ENCODE measurements at regions not wholly inside any gene's neighbourhood (a gene's known extent, or its start where the extent isn't known, plus 50 kb on each side); places are given as distances from the start of the nearest gene placed in this dataset.

DNA sequence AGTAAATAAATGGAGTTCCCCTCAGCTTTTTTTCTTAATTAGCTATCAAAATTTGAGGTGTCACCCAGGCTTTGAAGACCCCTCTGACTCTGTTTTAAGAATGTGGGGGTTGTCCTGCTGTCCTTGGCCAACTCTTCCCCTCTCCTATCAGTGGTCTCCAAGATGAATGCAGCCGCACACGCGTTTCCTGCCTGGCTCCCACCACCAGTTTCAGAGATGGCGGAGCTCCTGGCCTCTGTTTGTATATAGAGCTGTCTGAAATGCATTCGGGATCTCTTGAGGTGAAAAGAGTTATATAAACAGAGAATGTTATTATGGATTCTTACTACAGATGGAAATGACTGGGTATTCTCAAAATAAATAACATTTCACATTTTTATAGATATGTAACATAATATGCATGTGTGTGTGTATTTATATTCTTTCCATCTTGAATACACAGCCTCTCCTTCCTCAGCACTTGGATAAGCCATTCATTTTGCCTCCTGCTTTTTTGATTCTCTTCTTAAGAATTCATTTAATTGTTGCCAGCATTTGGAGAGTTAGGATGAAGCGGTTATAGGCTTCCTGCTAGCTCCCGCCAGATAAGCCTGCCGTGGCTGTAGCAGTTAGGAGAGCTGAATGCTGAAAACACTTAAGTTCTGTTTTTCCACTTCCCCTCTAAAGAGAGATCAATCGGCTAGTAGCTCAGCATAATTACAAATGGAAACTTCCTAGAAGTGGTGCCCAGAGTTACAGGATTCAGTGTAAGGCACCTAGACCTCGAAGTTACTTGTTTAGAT lies 659.3 kb upstream of the FANCL start:
- intact Hi-C loops (cut with micrococcal nuclease): no loop called here

DNA sequence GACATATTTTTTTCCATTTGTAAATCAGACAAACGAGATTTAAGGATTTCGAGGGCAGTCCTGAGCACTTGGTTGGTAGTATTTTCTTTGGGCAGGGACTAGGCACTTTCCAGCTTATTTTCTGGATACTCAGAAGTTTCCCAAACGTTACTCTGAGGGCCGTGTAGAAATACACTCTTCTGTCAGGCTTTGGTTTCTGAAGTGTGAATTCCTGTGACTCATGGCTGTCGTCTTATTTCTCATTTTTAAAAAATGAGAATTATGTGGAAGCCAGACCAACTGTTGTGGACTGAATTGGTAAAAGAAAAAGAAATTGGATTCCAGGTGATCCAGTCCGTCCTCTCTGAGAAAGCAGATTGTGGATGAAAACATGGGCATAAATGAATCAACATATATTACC lies 658.6 kb upstream of the FANCL start:
- intact Hi-C loops (cut with micrococcal nuclease): no loop called here

DNA sequence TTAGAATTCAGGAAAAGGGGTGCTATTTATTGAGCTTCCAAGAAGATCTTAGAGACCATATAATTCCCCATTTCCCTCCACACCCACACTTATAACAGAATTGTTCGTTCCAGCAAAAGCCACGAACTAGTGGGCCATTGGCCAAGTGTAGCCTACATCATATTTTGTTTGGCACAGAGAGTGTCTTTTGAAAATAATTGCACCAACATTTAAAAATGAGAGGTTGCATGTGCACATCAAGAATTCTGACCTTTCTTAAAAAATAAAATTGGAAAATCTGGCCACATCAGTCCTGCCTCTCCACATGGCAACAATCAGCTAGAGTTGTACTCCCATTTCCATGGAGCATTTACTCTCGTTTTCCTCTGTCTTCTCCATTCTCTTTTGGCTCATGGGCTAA lies 655.5 kb upstream of the FANCL start:
- intact Hi-C loops (cut with micrococcal nuclease): no loop called here

GRCh38 chr2:58895857-58896256 lies 654.7 kb upstream of the FANCL start:
- intact Hi-C loops (cut with micrococcal nuclease): no loop called here

- intact Hi-C loops (cut with micrococcal nuclease): no loop called here
These were observed 652.7 kb upstream of the FANCL start for GRCh38 chr2:58893656-58894351.

DNA sequence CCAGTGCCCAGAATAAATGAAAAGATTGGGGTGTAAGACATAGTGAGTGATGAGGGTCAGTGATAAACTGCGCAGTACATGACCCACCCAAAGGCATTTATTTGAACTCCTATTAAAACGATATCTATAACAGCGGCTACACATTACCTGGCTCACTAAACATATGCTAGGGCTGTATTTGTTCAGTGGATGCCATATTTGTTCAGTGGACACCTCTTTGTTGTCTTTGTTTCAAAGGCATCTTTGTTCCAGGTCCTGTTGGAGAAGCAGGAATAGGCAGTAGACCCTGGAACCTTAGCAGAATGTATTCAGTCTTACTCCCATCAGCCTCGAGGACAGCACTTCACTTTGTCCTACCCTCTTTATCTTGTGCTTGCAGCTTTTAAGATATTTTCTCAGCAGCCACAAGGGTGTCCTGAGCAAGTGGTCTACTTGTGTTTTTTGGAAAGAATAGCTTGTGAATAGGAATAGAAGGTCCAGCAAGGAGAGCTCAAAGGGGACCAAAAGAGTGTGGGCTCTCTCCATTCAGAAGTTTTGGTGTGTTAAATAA lies 650.8 kb upstream of the FANCL start:
- intact Hi-C loops (cut with micrococcal nuclease): no loop called here

DNA sequence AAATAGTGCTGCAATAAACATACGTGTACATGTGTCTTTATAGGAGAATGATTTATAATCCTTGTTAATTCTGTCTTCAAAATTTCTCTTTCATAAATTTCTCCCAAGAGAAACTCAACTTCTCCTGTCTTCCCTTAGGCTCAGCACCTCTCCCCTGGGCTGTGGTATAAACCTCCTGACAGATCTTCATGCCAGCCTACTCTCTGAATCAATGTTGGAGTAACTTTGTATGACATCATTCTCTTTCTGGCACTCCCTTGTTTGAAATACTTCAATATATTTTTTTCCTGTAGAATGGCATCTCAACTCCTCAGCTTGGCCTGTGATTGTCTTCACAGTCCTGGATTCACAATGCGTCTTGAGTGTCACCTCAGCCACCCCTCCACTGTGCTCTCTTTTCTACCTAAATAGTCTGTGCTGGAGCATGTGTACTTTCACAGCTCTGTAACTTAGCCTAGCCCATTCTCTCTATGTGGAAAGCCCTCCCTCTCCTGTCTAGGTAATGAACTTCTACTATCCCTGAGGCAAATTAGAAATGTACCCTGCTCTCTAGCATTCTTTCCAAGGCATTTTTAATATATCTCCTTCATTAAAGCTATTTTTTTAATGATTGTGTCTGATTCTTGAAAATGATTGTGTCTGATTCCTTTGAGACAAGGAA lies 649.9 kb upstream of the FANCL start:
- intact Hi-C loops (cut with micrococcal nuclease): no loop called here

DNA sequence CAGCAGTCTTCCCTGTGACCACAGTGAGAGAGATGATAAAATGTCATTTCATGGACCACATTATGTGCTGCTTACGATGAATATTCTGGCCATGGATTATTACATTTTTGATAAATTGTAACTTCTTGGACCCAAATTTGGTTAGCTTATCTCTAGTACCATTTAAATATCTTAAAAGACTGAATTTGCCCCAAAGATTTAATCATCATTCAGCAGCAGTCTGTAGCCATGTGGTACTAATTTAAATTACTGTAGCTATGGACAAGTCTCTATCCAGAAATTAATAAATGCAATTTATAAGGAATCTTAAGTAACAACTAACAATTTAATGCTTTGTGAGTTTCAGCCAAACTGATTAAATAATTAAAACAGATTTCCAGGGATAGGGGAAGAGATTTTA lies 644.9 kb upstream of the FANCL start:
- intact Hi-C loops (cut with micrococcal nuclease): no loop called here

- intact Hi-C loops (cut with micrococcal nuclease): no loop called here
These were observed 638.7 kb upstream of the FANCL start for GRCh38 chr2:58879834-58880233.

DNA sequence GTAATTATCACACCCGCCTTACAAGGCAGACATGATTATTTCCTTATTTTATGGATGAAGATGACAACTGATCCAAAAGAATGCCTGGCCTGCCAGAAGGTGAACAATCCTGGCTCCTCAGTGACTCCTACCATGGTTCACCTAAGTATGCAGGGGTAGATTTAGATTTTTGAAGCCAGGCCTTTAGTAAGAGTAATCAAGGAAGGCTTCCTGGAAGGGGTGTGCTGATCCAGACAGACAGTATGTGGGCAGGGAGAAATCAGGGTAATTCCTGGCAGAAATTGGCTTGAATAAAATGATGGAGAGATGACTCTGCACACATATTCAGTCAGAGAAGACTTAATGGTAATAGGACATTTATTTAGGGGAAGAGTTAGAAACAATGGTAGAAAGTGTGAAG lies 637.7 kb upstream of the FANCL start:
- intact Hi-C loops (cut with micrococcal nuclease): no loop called here

DNA sequence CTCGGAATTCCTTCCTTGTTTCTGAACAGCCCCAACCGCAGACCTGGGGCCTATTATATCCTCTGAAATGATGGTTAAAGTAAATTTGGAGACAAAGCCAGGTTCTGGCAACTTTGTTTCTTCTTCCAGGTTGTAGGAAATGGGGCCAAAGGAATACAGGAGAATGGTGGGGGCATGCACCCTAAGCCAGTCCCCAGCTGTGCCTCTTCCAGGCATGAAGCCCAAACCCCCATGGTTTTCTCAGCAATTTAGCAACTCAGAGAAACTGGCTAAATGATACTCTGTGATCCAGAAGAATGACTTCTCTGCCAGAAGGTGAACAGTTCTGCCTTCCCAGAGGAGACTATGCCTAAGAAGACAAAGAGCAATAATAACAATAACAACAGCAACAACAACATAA lies 635.0 kb upstream of the FANCL start:
- intact Hi-C loops (cut with micrococcal nuclease): no loop called here

DNA sequence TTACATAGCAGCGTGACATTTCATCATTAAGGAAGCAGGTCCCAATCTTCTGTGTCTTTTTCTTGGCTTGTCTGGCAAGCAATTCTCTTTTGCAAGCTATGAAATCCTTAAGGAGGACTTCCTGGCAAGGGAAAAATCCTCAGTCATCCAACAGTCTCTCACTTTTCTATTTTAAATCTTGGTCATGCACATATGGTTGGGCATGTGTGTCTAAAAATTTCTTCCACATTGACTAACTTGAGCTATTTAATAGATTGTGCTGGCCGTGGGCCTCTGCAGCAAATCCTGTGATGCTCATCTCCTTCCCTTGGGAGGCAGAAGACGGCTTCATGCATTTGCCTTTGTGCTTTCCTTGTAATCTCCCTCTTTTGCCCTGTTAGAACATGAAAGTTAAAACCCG lies 634.3 kb upstream of the FANCL start:
- intact Hi-C loops (cut with micrococcal nuclease): no loop called here

GRCh38 chr2:58871469-58872142 lies 630.5 kb upstream of the FANCL start:
- intact Hi-C loops (cut with micrococcal nuclease): loop anchor here (5.0 kb wide), 1 partner anchor 964 kb away; no protein-coding TSS in a partner anchor

DNA sequence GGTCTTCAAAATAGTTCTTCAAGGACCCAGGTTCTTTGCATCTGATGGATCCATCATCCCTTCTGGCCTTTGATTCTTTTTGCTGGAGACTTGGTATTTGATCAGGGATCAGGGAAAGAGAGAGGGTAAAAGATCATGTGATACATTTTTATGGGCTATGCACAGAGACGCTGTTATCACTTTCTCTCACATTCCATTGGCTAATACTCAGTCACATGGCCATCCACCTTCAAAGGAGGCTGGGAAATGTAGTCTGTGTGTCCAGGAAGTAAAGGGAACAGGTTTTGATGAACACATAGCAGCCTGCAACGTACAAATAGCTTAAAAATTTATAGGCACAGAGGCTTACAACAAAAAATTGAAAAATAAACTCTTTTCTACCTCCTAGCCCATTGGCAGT lies 629.6 kb upstream of the FANCL start:
- intact Hi-C loops (cut with micrococcal nuclease): loop anchor here (5.0 kb wide), 1 partner anchor 963 kb away; no protein-coding TSS in a partner anchor

DNA sequence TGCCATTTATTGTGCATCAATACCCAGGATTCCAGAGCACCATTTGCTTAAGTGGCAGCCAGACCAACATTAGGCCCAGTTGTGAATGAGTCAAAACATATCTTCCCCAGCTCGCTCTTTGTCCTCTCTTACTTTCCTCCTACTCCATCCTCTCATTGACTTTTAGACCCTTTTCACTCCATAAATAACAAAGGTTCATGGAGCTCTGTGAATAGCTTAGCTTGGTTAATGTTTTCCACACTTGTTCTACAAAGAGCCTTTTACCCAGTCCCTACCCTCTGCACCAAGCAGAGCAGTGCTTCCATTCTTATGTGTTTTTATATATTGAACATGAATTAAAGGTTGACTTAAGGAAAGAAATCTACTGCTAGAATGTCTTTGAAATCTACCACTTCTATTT lies 625.8 kb upstream of the FANCL start:
- intact Hi-C loops (cut with micrococcal nuclease): loop anchor here (10.0 kb wide), 1 partner anchor 292 kb away; no protein-coding TSS in a partner anchor

DNA sequence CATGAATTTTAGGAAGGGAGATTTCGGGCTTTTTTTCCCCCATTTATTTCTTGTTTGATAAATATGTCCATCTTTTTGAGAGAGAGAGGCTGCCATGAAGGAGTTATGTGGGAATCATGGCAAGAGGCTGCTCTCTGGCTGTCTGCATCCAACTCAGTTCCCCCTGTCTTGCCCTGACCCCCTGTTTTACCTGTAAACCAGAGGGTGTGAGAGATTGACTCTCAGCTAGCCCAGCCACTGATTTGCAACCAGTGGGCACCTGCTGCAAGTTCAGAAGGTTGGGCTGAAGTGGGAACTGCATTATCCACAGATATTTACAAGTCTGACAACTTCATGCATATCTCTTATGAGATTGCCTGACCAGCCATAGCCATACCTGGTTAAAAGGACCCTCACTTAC lies 625.4 kb upstream of the FANCL start:
- intact Hi-C loops (cut with micrococcal nuclease): loop anchor here (10.0 kb wide), 1 partner anchor 292 kb away; no protein-coding TSS in a partner anchor

DNA sequence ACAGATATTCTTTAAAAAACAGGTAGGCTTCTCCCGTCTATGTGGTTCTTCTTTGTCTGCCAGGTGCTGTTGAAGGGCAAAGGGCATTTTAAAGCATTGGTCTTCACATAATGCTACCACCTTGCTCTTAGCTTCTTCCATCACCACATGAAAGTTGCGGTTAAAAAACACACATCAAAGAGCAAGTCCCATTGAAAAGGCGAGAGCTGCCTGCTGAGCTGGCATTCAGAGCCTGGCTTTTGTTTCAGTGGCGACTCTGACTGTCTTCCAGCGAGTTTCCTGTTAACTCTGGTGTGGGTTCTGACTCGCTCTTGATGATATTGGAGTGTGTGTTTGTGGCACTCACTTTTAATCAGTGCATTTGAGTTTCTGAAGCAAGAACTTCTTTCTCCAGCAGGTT lies 624.9 kb upstream of the FANCL start:
- intact Hi-C loops (cut with micrococcal nuclease): loop anchor here (10.0 kb wide), 1 partner anchor 291 kb away; no protein-coding TSS in a partner anchor

DNA sequence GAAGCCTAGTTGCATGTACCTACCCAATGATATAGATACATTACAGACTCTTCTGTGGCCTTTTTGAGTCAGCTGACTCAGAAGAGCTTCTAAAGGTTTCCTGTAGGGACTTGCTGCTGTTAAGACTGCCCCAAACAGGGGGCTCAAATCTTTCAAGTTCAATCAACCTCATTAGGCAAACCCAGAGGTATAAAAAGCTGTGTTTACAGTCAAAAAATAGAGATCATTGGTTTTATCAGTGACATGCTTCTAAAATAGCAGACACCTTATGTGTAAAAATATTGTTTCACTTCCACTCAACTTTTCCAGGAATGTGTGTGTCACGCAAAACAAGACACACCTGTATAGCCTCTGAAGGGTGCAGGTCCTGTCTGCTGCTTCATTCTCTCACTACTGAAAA lies 624.3 kb upstream of the FANCL start:
- intact Hi-C loops (cut with micrococcal nuclease): loop anchor here (10.0 kb wide), 1 partner anchor 291 kb away; no protein-coding TSS in a partner anchor

- intact Hi-C loops (cut with micrococcal nuclease): loop anchor here (10.0 kb wide), 1 partner anchor 287 kb away; no protein-coding TSS in a partner anchor
These were observed 621.1 kb upstream of the FANCL start for GRCh38 chr2:58862244-58862643.

DNA sequence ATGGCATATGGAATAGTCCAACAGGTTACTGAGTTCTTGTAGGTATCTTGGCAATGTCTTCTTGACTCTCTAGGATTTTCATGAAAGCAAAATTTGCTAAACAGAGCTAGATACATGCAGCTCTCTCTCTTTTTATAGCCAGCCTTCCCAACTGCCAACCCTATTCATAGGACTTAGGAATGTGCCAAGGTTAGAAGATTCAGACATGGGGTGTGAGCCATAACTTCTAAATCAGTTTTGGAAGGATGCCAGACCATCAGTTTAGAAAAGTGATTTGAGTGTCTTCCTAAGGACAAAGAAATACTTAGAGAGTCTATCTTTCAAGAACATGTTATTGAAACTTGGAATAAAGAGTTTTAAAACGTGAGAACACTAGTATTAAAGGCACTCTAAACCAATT lies 619.5 kb upstream of the FANCL start:
- intact Hi-C loops (cut with micrococcal nuclease): loop anchor here (10.0 kb wide), 1 partner anchor 286 kb away; no protein-coding TSS in a partner anchor

DNA sequence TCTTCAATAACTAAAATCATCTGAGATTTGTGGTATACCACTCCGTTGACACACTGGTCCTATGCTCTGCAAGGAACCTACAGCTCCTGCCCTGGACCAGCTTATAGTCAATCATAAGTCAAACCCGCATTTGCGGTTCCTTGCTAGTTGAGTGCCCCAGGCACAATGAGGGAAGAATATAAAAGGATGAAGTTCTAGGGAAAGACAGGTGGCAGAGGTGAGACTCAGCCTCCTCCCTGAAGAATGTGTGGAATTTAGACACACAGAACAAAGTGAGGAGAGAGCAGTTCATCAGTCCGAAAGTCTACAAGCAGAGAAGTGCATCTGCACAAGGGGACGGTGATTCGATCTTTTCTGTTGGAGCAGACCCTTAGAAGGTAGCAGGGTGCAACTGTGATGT lies 615.0 kb upstream of the FANCL start:
- intact Hi-C loops (cut with micrococcal nuclease): no loop called here

All from T-helper 1 cell treated with Interleukin-12 subunit alpha and Interleukin-12 subunit beta and Interleukin-4 antibody, amounts not matched to agents 30 ng/mL and 1 ng/mL, for 36 hours (primary cell).